G401 (cell line): ENCODE measurements at regions not wholly inside any gene's neighbourhood (a gene's known extent, or its start where the extent isn't known, plus 50 kb on each side); places are given as distances from the start of the nearest gene placed in this dataset.

Experiments
- DNase-seq: peaks from one replicate; pipeline ENCODE4 v3.0.0-alpha.2; 2015; ENCODE audit warnings: low spot score
- in situ Hi-C: cut with HindIII; loops from 2 replicates; pipeline ENCODE4 v1.10.0; 2016; ENCODE audit warnings: low sequenced_read_pairs, mixed read lengths

GRCh38 chr10:123529146-123529760 is 136.9 kb upstream of the GPR26 start:
- DNase-seq, result no peak
- in situ Hi-C loops, result no loop called here

DNA sequence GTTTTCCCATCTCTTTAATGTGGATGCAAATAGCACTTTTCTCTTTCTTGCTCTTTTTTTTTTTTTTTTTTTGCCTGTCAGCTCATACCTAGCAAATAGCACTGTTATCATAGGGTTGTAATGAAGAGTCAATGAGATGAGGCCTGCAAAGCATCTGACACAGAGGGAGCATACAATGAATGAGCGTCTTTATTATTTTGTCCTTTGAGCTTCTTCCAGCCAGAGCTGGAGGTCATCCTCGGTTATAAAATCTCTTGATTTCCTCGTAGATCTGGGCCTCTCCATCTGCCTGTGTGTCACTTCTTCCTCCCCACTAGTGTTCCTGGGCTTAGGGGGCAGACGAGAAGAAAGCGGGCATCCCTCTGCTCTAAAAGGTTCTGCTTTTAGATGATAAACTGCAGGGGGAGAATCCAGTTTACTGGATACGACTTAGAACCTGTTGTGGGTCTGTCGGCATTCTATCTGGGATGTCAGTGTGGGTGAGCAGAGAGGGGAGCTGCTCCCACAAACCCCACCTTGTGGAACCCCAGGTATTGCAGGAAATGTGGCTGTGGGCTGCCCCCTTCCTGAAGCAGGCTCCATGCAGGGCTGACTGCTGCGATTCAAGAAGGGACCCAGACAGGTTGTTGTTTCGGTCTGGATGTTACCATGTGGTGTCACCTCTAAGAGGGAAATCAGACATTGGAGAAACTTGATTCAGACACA is 135.8 kb upstream of the GPR26 start:
- in situ Hi-C loops, result no loop called here
- DNase-seq, result no peak

DNA sequence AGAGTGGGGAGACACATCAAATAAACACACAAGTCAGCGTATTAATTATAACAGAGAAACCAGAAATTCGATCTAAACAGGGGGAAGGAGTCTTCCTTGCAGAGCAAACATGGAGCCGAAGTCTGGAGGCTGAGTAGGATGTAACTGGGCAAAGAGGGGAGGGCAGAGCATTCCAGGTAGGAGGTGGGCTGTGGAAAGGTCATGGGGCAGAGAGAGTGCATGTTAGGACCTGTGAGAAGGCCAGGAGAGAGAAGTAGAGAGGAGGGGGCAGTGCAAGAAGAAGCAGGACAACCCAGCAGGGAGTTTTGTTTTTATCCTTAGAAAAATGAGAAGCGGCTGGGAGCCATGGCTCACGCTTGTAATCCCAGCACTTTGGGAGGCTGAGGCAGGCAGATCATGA is 130.8 kb upstream of the GPR26 start:
- in situ Hi-C loops, result no loop called here
- DNase-seq, result no peak

DNA sequence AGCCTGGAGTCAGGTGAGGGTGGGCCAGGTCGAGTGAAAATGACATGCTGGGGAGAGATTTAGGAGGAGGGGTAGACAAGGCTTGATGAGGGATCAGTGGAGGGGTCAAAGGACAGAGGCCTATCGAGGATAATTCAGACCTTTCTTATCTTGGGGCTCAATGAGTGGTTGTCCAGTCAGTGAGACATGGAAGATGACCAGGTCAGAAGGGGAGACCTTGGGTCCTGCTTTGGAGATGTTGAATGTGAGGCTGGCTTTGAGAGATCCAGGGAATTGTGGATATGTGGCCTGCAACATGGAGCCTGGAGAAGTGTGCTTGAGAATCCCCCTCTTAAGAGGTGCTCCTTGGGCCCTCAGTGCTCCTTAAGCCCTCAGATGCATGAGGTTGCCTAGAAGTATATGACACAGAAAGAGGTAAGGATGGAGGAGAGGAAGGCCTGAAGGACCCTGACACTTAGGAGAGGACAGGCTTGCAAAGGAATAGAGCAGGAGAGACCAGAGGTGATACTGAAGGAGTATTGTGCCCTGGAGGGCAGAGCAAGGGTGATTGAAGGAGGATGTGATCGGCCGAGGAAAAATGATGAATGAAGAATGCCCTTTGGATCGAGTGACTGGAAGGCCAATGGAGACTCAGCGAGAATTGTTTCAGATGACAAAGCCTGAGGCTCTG is 129.8 kb upstream of the GPR26 start:
- DNase-seq, result no peak
- in situ Hi-C loops, result no loop called here

- no peak for DNase-seq
- in situ Hi-C loops, result no loop called here
Observed at GRCh38 chr10:123537188-123537961, 128.8 kb upstream of the GPR26 start.

GRCh38 chr10:123538401-123539320 is 127.5 kb upstream of the GPR26 start:
- in situ Hi-C loops, result no loop called here
- DNase-seq, result no peak

DNA sequence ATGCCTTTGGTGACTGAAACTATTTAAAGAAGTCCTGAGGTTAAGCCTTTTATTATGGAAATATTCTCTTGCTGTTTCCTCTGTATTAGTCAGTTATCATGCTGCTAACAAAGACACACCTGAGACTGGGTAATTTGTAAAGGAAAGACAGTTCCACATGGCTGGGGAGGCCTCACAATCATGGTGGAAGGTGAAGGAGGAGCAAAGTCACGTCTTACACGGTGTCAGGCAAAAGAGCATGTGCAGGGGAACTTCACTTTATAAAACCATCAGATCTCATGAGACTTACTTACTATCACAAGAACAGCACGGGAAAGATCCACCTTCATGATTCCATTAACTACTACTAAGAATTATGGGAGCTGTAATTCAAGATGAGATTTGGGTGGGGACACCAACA is 121.2 kb upstream of the GPR26 start:
- in situ Hi-C loops, result no loop called here

DNA sequence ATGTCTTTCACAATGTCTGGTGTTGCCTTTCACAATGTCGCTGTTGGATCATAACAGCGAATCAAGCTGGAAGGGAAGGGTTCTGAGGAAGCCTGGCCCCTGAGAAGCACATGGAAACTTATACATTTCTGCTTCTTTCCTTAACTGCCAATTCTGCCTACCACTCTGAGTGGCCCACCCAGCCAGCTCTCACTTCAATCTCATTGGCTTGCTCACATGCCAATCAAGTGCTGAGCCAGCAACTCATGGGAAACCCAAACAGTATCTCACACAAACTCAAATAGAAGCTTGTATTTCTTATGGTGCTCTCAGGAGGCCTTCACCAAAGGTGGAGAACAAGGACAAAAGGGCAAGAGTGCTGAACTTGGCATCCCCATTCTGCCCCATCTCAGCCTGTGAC is 117.4 kb upstream of the GPR26 start:
- in situ Hi-C loops, result no loop called here
- no peak for DNase-seq

More for the DNA sequence above, 121.2 kb upstream of the GPR26 start:
- DNase-seq, result no peak

DNA sequence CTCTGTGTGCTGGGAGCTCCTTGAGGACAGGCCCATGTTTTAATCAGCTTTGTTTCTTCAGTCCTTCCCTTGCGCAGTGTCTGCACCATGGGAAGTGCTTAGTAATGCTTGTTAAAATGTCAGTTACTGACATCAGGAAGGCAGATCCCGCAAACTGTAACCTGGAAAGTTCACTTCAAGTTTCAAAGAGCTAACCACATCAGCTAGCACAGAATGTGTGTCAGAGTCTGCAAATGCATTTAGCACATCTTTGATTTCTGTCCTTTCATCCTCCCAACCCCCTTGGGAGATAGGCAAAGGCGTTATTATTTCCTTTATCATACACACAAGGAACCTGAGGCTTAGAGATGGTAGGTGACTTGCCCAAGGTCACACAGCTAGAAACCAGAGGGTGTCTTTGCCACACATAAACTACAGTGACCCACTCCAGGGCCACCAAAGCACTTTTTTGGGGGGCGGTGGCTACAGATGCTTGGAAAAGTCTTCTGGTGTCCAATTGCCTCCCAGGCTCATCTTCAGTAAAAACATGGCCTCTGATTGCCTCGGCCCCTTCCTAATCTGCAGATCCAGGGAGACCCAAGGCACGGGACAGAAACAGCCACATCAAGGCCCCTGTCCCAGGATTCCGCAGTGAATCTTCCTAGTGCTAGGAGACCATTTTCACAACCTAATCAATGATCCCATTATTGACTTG is 116.2 kb upstream of the GPR26 start:
- in situ Hi-C loops, result no loop called here

GRCh38 chr10:123550675-123551096 is 115.5 kb upstream of the GPR26 start:
- no peak for DNase-seq
- in situ Hi-C loops, result no loop called here

More for the DNA sequence above, 116.2 kb upstream of the GPR26 start:
- no peak for DNase-seq

DNA sequence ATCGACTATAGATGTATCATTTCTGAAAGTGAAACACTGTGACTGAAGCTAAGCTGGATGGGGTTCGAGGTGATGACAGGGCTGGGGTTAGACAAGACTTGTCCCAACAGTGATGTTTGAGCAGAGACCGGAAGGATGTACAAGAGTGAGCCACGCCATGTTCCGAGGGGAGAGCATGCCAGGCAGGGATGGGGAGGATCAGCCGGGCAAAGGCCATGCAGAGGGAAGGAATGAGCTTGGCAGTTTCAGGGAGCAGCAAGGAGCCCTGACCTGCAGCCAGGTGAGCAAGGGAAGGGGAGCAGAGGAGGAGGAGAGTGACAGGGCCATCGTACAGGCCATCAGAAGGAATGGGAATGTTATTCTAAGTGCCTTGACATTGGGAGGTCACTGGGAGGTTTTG is 114.9 kb upstream of the GPR26 start:
- DNase-seq, result no peak
- in situ Hi-C loops, result no loop called here

DNA sequence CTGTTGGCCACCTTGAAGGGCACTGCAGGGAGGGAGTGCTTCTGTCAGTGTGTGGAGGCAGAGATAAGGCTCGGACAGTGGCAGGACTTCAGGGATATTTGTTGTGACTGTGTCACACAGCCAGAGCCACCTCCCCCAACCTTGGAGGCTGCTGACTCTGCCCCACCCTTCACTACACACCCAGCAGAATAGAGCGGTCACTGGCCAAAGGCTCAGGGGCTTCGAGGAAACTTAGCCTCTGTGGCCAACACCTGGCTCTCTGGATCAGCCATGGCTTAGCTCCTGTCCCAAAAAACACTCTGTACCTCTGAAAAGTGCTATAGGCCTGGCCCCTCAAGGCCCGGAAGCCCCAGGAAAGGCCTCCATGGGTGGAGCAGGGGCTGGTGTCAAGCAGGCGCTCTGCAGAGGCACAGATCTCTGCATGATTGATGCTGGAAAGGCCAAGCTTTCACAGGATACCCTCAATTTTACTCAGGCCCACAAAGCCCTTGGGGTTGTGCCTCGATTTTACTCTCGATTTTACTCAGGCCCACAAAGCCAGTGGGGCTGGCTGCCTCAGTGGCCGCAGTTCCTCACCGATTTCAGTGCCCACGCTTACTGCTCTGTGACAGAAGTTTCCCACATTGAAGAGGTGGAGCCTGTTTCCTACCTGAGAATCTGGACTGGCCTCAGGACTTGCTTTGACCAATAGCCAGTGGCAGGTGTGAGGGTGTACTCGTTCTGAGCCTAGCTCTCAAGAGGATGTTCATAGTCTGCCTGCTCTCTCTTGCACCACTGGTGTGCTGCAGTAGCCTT is 113.2 kb upstream of the GPR26 start:
- DNase-seq, result no peak
- in situ Hi-C loops, result no loop called here

- DNase-seq, result no peak
- in situ Hi-C loops, result no loop called here
Observed at GRCh38 chr10:123553810-123554430, 112.2 kb upstream of the GPR26 start.

- peak; percentile 3 for DNase-seq
- in situ Hi-C loops, result no loop called here
Observed at GRCh38 chr10:123554656-123555055, 111.5 kb upstream of the GPR26 start.

DNA sequence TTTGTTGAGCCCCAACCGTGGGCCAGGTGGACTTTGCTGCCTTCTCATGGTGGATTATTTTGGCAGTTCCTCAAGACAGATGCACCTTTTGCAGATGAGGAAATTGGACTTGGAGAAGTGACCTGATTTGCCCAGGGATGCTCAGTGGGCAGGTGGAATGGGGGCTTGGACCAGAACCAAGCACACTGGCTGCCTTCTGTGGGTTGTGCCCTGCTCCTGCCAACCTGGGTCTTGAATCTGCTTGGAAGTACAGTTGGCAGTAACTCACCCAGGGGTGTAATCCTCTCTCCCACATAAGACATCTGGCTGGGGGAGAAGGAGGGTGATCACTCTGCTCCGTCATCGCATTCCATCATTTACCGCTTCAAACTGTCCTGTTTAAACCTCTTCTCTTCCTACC is 110.5 kb upstream of the GPR26 start:
- DNase-seq, result no peak
- in situ Hi-C loops, result no loop called here

DNA sequence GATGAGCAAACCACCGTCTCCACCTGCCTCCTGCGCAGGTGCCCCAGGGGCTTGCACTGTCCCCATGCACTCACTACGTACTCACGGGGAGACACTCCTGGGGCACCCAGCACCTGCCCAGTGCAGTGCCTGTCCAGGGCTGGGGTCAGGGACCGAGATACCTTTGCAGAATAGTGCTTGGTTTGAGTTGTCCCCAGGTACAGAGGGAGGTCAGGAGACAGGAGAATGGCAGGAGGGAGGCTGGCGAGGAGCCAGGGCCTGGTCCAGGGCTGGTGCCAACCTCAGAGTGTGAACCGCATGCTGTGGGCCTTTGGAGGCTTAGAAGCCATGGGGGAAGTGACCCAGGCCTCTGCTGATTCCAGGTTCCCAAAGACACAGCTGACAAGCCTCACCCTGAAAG is 110.1 kb upstream of the GPR26 start:
- in situ Hi-C loops, result no loop called here
- DNase-seq, result no peak

GRCh38 chr10:123556736-123557135 is 109.4 kb upstream of the GPR26 start:
- in situ Hi-C loops, result no loop called here

More at GRCh38 chr10:123556736-123557135, 109.4 kb upstream of the GPR26 start:
- no peak for DNase-seq
